GM08714 (cell line): ENCODE measurements at regions not wholly inside any gene's neighbourhood (a gene's known extent, or its start where the extent isn't known, plus 50 kb on each side); places are given as distances from the start of the nearest gene placed in this dataset.
"Not testable (repeated sequence)": the region's sequence is repeated elsewhere in the genome, so short reads cannot be mapped to it uniquely, and the experiment has no call there.

Experiments
- H3K4me3 ChIP-seq: fragments of 200-500 bp; sonication (Bioruptor generic); 2 replicates; pipeline ENCODE4 v1.5.1; 2014; ENCODE audit warnings: mild to moderate bottlenecking, low read length, inconsistent platforms
- ZNF274 ChIP-seq: IDR thresholded peaks from 2 replicates; pipeline ENCODE4 v1.6.1; 2012; ENCODE audit warnings: mild to moderate bottlenecking, low read depth, low read length

- TF ChIP-seq ZNF274 = no peak
- H3K4me3 ChIP-seq = no peak overlapping the region
Observed at GRCh38 chr22:49400136-49400940, 427.3 kb downstream of the BRD1 start.

DNA sequence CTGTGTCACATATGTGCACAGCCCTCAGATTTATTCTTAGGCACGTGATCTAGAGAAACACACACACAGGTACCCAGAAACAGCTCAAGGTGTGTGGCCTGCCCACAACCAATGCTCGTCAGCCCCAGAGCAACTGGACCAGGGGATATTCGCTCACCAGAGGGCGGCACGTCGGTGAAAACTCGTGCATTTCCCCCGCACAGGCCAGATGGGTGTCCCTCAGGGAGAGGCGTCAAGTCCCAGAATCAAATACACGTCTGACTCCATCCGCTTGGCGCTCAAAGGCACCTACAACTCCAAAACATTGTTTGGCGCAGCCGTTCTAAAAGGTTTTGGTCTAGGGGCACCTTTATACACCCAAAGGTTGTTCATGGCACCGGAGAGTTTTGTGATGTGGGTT, 429.0 kb downstream of the BRD1 start:
- TF ChIP-seq ZNF274 = no peak
- no peak overlapping the region for H3K4me3 ChIP-seq

GRCh38 chr22:49398115-49398514, 429.6 kb downstream of the BRD1 start:
- no peak overlapping the region for H3K4me3 ChIP-seq
- no peak for TF ChIP-seq ZNF274

- TF ChIP-seq ZNF274 = no peak
- no peak overlapping the region for H3K4me3 ChIP-seq
Observed at GRCh38 chr22:49396817-49397216, 430.9 kb downstream of the BRD1 start.

DNA sequence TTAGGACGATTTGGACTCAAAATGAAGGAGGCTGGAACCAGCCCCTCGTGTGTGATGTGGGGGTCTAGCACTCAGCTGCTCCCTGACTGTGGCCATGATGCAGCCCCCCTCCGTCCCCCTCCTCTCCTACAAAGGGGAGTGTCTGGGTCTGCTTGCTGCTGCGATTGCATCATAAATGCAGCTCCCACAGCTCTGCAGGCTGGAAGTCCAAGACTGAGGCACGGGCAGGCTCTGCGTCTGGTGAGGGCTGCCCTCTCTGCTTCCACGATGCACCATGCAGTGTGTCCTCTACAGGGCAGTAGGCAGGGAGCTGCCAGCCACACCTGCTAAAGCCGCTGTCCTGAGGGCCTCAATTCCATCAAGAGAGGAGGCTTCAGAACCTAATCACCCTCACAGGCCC, 432.1 kb downstream of the BRD1 start:
- TF ChIP-seq ZNF274 = no peak
- H3K4me3 ChIP-seq = no peak overlapping the region

DNA sequence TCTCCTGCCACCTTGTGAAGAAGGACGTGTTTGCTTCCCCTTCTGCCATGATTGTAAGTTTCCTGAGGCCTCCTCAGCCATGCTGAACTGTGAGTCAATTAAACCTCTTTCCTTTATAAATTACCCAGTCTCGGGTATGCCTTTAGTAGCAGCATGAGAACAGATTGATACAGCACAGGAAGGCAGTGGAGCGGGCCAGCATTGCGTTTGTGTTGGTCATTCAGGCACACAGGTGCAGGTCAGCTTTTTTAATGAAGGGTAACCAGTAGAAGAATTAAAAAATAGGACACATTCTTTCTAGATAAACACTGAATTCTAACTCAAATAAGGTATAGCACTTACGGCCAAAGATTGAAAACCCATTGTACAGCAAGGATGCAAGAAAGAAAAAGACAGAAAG, 432.6 kb downstream of the BRD1 start:
- not testable (repeated sequence) for H3K4me3 ChIP-seq

GRCh38 chr22:49394116-49394785, 433.4 kb downstream of the BRD1 start:
- H3K4me3 ChIP-seq = no peak overlapping the region
- TF ChIP-seq ZNF274 = no peak

GRCh38 chr22:49393526-49393925, 434.1 kb downstream of the BRD1 start:
- H3K4me3 ChIP-seq = no peak overlapping the region
- TF ChIP-seq ZNF274 = no peak

DNA sequence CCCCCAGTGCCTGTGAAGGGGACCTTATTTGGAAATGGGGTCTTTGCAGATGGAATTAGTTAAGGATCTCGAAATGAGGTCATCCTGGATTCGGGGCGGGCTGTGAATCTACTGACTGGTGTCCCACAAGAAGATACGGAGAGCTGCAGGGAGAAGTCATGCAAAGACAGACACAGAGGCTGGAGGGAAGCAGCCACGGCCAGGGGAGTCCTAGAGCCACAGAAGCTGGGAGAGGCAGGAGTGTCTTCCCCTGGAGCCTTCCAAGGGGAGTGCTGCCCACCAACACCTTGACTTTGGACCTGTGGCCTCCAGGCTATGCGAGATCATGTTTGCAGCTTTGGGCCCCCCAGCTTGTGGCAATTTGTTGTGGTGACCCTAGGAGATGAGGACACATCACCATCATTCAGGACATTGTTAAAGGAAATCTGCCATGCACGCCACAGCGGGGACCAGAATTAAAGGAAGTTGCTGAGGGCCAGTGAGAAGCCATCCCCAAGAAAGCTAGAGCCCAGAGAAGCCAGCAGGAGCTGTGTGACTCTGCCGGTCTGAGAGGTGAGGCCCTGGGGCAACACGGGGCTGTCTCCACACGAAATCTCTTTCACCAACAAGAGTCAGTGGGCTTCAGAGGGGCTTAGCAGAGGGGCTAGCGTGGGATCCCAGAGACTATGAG, 434.7 kb downstream of the BRD1 start:
- no peak overlapping the region for H3K4me3 ChIP-seq

DNA sequence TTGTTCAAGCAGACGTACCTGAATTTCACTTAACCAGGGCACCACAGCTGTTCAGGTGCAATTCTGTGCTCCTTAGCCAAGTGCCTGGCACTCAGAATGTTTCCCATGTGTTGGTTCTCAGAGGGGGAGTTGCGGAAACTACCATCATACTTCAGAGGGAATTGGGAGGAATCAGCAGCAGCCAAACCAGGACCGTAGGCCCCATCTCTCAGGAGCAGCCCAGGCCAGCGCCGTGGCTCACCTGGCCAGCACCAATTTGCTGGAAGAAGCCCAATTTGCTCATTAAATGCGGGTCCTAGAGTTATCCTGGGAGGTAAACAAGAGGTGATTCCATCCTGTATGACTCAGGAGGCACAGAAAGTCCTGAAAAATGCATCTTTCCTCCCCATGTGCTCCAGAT, 435.4 kb downstream of the BRD1 start:
- no peak for TF ChIP-seq ZNF274
- no peak overlapping the region for H3K4me3 ChIP-seq

More for the DNA sequence above, 434.7 kb downstream of the BRD1 start:
- no peak for TF ChIP-seq ZNF274

DNA sequence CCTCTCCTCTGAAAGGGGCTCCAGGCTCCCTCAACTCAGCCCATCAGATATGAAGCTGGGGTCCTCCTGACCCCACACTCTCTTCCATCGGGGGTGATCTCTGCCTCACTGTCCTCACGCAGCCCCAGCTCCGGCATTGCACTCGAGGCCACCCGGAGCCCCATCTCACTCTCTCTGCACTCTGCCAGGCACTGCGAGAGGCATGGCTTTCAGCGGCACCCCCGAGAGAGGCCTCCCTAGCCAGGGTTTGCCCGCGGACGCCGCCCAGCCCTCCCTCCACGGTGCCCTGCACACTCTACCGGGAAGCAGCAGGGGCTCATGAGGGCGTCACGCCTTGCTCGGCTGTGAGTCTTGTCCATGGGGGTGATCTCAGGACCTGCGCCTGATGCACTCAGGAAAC, 436.2 kb downstream of the BRD1 start:
- H3K4me3 ChIP-seq = no peak overlapping the region
- TF ChIP-seq ZNF274 = no peak

GRCh38 chr22:49390954-49391353, 436.7 kb downstream of the BRD1 start:
- no peak for TF ChIP-seq ZNF274
- no peak overlapping the region for H3K4me3 ChIP-seq

DNA sequence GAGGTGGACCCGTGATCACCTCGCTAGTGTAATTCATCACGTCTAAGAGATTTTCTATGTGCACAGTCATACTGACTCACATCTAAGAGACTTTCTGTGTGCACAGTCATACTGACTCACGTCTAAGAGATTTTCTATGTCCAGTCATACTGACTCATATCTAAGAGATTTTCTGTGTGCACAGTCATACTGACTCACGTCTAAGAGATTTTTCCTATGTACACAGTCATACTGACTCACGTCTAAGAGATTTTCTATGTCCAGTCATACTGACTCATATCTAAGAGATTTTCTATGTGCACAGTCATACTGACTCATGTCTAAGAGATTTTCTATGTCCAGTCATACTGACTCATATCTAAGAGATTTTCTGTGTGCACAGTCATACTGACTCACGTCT, 443.8 kb downstream of the BRD1 start:
- not testable (repeated sequence) for H3K4me3 ChIP-seq

GRCh38 chr22:49382451-49382735, 445.3 kb downstream of the BRD1 start:
- no peak for TF ChIP-seq ZNF274
- H3K4me3 ChIP-seq = no peak overlapping the region
